GM19397 (cell line): ENCODE measurements at regions not wholly inside any gene's neighbourhood (a gene's known extent, or its start where the extent isn't known, plus 50 kb on each side); places are given as distances from the start of the nearest gene placed in this dataset.
"Not testable (repeated sequence)": the region's sequence is repeated elsewhere in the genome, so short reads cannot be mapped to it uniquely, and the experiment has no call there.

Source experiments
- ATAC-seq: cut with Tn5 transposase; IDR thresholded peaks from one replicate; pipeline ENCODE4 v1.9.1; 2021; ENCODE audit warnings: mild to moderate bottlenecking, moderate library complexity; ENCODE audit not compliant: unreplicated experiment

GRCh38 chr14:53412819-53413675, 259.9 kb upstream of the DDHD1 start:
- no peak for ATAC-seq

GRCh38 chr14:53411125-53411524, 258.0 kb upstream of the DDHD1 start:
- no peak for ATAC-seq

- no peak for ATAC-seq
Observed at GRCh38 chr14:53409969-53410368, 256.8 kb upstream of the DDHD1 start.

GRCh38 chr14:53409289-53409688, 256.2 kb upstream of the DDHD1 start:
- no peak for ATAC-seq

GRCh38 chr14:53408175-53408879, 255.2 kb upstream of the DDHD1 start:
- no peak for ATAC-seq

- ATAC-seq = no peak
Observed at GRCh38 chr14:53406519-53406918, 253.4 kb upstream of the DDHD1 start.

- no peak for ATAC-seq
Observed at GRCh38 chr14:53401646-53402045, 248.5 kb upstream of the DDHD1 start.

- ATAC-seq = no peak
Observed at GRCh38 chr14:53399057-53399456, 245.9 kb upstream of the DDHD1 start.

GRCh38 chr14:53398616-53399015, 245.5 kb upstream of the DDHD1 start:
- ATAC-seq = no peak

GRCh38 chr14:53395267-53395666, 242.1 kb upstream of the DDHD1 start:
- ATAC-seq = not testable (repeated sequence)

- no peak for ATAC-seq
Observed at GRCh38 chr14:53391631-53392285, 238.6 kb upstream of the DDHD1 start.

GRCh38 chr14:53391156-53391555, 238.0 kb upstream of the DDHD1 start:
- ATAC-seq = no peak

GRCh38 chr14:53390008-53390407, 236.9 kb upstream of the DDHD1 start:
- no peak for ATAC-seq

GRCh38 chr14:53389202-53389601, 236.1 kb upstream of the DDHD1 start:
- no peak for ATAC-seq

GRCh38 chr14:53386362-53386761, 233.2 kb upstream of the DDHD1 start:
- ATAC-seq = no peak

- no peak for ATAC-seq
Observed at GRCh38 chr14:53384536-53384935, 231.4 kb upstream of the DDHD1 start.

GRCh38 chr14:53384073-53384472, 230.9 kb upstream of the DDHD1 start:
- ATAC-seq = no peak

- no peak for ATAC-seq
Observed at GRCh38 chr14:53381895-53382294, 228.8 kb upstream of the DDHD1 start.

GRCh38 chr14:53380867-53381225, 227.7 kb upstream of the DDHD1 start:
- no peak for ATAC-seq

- no peak for ATAC-seq
Observed at GRCh38 chr14:53380052-53380866, 227.1 kb upstream of the DDHD1 start.

GRCh38 chr14:53378142-53378541, 225.0 kb upstream of the DDHD1 start:
- no peak for ATAC-seq
